Body of pancreas (tissue), 4 donors: ENCODE measurements at regions not wholly inside any gene's neighbourhood (a gene's known extent, or its start where the extent isn't known, plus 50 kb on each side); places are given as distances from the start of the nearest gene placed in this dataset.

Experiments used
- CTCF ChIP-seq, 7 experiments: fragments of 450-650 bp in 4 of 7; fragments of 200-600 bp in 3 of 7; sonication (generic) in 3 of 7; IDR thresholded peaks; one replicate each; pipeline ENCODE4 v1.5.1; 2016 to 2019; ENCODE audit warnings: antibody characterized with exemption in 7 of 7
- POLR2A ChIP-seq, 3 donors: fragments of 450-650 bp; IDR thresholded peaks; one replicate each; pipeline ENCODE4 v1.6.1; 2016; ENCODE audit warnings: antibody characterized with exemption in 3 of 3, mild to moderate bottlenecking in 2 of 3

- TF ChIP-seq POLR2A (IDR thresholded peaks at IDR 0.05) (no peak), CTCF (IDR thresholded peaks at IDR 0.05) (no peak)
These were observed 344.9 kb downstream of the PTPRU start for GRCh38 chr1:29581256-29581655.
